SW 1271 (cell line): ENCODE measurements at regions not wholly inside any gene's neighbourhood (a gene's known extent, or its start where the extent isn't known, plus 50 kb on each side); places are given as distances from the start of the nearest gene placed in this dataset.
"Not testable (repeated sequence)": the region's sequence is repeated elsewhere in the genome, so short reads cannot be mapped to it uniquely, and the experiment has no call there.

Source experiments
- DNase-seq, 2 experiments: peaks; one replicate each; lab custom pipeline; 2025; lab: John Stamatoyannopoulos, UW

DNA sequence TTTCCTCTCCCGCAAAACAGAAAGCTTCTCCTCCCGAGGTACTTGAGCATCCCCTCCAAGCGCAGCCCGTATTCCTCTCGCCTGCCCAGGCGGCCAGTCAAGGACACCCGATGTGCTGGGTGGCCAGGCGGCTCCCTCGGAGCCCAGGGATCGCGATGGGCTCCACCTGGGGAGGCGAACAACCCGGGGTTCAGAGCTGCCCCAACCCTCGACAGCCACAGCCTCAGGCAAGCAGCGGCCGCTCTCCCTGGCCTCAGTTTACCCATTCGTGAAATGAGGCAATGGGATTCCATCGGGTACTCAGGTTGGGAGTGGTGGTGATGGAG, 147.4 kb downstream of the CYP26A1 start:
- no peak for DNase-seq

DNA sequence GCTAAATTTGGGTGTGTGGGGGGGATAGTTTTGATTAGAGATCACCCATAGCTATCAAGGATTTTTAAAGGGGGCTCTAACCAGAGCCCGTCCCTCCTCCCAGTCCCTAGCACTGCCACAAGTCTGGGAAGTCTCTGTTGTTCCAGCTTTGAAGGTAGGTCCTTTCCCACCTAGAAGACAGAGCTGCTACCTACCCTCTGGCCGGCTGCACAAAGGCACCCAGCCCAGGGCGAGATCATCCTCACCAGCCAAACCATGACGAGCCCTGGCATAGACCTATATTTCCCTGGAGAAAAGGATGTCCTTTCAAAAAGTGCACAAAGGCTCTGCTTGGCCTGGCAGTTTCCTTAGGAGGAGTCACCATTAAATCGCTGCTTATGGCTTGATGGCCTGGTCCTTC, 147.8 kb downstream of the CYP26A1 start:
- no peak for DNase-seq

DNA sequence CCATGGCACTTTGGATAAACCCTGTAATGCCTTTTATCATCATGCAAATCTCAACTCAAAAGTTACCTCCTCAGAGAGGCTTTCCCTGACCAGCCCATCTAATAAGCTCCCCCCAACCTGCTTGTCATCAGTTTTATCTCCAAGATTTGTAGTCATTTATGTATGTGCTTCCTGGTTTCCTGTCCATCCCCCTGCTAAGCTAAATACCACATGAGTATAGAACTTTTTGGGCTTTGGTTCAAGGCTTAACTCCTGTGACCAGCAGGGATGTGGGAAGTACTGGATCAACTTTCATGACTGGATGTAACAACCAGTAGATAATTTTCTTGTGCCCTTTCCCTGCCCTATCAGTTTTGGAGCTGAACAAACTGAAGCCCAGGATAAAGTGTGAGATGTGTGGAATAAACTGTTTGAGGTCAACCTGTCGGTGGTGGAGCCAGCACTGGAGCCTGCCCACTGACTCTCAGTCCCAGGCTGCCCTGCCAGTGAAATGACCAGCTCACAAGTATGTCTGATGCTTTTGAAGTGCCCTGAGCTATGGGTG, 148.6 kb downstream of the CYP26A1 start:
- no peak for DNase-seq

DNA sequence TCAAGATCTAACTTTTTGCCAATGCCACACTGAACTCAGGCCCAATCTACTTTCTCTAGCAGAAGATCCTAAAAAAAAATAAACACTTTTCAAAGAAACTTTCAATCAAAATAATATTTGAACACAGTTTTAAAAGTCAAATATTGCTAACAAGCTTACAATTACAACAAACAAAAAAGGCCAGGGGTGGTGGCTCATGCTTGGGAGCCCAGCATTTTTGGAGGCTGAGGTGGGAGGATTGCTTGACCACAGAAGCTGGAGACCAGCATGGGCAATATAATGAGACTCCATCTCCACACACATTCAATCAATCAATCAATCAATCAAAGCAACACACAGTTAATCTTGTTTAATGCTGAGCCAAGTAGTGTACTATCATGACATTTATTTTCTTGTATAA, 149.2 kb downstream of the CYP26A1 start:
- DNase-seq: no peak

DNA sequence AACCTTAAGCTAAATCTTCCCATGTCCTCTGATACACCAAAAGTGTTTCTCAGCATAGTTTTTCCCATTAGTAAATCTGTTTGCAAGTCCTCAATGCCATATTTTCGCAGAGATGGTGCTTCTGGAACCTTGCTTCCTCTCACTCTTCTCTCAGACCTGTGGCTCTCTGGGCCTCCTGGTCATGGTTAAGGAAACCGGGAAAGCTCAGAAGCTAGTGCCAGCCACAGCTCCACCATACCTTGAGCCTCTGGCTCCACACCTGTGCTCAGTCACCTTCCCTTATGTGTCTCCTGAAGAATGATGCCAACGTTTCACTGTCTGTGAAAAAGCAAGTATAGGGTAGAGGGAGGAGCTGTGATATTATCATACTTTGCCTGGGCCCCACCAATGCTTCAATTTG, 149.6 kb downstream of the CYP26A1 start:
- no peak for DNase-seq

DNA sequence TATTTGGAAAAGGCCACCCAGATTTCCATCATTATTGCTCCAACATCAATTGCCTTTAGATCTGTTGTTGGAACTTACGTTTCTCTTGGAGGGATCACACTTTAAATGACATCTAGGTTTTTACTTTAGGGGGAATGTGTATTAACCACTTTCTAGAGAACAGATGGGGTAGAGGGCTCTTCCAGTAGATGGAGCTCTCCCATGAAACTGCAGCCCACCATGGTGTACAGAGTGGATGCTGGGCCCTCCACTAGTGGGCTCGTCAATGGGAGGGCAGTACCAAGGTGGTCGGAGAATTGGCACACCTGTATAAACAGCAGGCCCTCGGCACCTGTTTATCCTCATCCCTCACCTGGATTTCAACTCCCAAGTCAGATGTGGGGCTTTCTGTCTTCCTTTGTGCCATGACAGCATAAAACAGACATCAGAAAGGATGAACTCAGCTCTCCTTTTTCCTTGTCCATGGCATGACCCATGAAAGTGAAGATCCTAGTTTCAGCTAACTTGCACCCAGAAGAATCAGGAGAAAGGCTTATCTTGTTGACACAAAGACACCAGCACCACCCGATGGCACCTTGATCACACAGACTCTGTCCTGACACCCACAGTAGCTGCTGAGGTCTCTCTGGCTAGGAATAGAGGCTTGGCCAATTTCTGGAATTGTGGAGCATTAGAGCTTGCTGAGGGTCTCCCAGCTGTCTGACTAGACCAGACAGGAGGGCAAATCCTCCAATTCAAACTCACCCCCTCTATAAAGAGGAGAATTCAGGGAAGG, 150.5 kb downstream of the CYP26A1 start:
- DNase-seq: no peak

DNA sequence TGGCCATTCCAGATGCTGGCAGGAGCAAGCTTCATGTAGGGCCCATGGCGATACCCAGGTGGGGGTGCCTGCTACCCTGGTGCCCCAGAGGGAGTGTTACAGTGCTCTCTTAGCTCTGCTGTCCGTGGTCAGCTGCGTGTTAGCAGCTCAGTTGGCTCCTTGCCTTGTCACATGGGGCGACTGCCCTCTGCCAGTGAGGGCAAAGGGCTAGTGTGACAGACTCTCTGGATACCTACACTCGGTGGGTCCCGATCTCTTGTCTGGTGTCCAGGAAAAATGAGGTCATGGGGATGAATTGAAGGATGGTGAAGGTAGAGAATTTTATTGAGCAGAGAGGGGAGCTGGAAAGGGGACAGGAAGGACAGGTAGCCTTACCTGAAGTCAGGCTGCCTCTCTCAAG, 152.2 kb downstream of the CYP26A1 start:
- no peak for DNase-seq

DNA sequence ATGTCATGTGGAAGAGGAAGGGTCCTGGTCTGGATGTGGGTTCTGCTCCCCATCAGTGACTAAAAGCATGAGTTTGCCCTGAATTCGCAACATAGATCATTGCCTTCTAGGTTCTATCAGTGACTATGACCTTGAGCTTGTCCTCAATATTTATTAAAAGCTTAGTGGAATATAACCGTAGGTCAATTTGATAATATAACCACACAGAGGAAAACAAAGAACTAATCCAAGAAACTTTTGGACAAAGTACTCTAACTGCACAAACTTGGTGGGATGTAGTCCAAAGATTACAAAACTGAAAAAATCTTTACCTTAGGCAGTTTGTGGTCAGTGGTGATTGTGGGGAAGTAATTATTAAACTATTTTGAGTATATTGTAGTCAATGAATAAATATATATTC, 152.9 kb downstream of the CYP26A1 start:
- DNase-seq: no peak

DNA sequence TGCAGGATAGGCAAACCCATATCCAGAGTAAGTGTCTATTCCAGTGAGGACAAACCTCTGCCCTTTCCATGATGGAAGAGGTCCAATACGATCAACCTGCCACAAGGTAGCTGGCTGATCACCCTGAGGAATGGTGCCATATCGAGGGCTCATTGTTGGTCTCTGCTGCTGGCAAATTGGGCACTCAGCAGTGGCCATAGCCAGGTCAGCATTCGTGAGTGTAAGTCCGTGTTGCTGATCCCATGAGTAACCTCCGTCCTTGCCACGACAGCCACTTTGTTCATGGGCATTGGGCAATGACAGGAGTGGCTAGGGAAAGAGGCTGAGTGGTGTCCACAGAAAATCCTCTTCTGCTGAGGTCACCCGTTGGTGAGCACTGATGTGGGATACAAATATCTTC, 156.9 kb downstream of the CYP26A1 start:
- DNase-seq: not testable (repeated sequence)

DNA sequence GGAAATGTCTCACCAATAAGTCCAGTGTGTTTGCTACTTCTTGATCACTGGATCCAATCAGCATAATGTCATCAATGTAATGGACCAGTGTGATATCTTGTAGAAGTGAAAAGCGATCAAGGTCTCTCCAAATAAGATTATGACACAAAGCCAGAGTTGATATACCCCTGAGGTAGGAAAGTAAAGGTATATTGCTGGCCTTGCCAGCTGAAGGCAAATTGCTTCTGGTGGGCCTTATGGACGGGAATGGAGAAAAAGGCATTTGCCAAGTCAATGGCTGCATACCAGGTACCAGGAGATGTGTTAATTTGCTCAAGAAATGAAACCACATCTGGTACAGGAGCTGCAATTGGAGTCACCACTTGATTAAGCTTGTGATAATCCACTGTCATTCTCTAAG, 158.5 kb downstream of the CYP26A1 start:
- DNase-seq: not testable (repeated sequence)

DNA sequence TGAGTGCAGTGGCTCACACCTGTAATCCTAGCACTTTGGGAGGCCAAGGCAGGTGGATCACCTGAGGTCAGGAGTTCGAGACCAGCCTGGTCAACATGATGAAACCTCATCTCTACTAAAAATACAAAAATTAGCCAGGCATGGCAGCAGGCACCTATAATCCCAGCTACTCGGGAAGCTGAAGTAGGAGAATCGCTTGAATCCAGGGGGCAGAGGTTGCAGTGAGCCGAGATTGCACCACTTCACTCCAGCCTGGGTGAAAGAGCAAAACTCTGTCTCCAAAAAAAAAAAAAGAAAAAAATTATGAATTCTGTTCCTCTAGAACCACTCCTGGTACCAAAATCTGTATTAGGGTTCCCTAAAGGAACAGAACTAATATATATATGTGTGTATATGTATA, 161.2 kb downstream of the CYP26A1 start:
- DNase-seq: not testable (repeated sequence)

DNA sequence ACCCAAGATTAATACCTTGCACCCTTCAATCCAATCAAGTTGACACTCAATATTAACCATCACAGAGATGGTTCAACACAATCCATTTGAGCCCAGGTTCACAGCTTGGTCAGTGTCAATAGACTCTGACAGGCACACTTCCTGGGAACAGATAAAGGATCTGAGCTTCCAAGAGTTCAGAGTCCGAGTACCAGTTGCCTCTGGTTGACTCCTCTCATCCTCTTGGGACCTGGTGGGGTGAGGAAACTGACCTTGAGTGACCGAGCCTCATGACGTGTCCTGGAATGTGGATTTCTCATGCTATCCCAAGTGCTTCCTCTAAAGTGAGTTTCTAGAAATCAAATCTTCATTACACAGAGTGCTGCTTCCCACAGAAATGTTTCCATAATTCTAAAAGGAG, 162.0 kb downstream of the CYP26A1 start:
- DNase-seq: no peak

DNA sequence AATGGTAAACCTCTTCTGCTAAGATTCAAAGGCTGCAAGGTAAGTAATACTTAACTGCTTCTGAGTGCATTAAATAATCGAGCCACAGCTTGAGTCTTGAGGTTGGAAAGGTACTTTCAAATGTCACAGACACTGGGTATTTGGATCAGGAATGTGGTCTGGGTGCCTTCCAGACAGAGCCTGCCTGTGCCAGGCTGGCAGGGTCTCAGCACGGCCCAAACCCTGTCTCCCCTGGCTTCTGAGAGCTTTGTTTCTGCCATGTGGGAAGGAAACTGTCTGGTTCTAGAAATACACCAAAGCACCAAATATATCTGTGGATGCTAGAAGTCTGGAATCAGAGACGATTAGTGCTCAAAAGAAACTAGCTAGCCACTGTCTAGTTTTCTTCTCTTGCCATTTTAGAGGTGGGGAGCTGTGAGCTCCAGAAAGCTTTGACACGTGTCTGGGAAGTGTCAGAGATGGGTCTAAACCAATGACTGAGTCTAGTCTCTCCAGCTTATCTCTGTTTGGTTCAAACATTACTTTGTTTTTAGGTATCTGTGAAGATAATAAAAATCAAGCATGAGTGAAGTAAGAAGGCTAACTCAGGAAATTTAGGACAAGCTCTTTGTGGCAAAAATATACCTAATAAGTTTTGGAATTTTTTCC, 162.8 kb downstream of the CYP26A1 start:
- DNase-seq: no peak

DNA sequence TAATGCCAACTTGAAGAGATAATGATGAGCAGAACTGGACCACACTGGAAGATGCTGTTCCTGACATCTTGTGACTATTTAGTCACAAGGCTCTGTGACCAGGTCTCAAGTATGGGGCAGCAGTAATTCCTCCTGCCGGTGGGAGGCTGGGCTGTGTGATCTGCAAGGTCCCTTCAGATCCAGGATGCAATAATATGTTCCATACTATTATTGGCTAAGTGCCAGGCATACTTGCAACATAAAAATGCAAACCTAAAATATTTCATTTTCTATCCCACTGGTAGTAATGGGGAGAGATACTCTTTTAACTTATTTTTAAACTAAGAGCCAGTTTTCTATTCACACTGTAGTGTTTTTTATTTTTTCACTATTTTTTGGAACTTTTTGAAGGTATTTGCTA, 171.5 kb downstream of the CYP26A1 start:
- DNase-seq: no peak

DNA sequence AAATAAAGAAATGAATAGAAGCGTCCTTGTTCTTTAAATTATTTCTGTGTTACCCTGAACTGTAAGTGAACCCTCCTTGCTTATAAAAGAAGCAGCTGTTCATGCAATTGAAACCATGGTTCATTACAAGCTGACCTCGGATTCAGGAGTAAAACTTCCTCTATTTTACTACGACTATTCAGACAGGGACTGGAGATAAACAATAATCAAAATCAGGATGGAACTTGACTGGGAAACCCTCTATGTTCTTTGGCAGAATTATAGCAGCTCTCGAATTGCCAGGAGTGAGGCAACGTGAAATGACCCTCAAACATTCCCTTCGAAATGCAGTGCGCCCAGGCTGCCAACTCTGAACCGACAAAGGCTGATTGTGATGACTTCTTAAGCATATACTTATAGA, 172.1 kb downstream of the CYP26A1 start:
- DNase-seq: no peak

DNA sequence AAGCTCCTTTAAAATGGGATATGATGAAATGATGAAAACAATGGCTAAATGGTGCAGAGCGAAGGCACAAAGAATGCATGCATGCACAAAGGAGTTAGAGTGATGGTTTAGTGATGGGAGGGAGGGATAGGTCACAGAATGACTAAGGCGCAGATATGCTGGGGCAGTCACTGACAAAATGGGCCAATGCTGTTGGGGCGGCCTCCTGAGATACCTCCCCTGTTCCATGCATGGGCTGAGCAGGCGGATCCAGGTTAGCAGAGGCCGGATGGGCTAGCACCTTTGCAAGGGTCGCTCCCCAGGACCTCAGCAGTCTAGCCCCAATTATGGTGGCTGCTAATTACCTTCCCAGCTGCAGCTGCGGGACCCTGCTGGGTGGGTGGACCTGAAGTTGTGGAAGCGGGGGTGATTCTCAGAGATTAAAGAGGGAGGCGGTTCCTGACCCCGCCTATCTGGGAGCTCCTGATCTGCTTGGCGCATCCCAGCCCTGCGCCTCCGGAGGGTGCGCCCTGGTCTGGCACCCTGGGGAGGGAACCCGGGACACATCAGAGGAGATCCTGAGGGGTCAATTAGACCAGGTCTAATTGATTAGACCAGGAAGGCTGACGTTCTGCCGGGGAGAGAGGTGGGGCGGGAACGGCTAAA, 175.0 kb downstream of the CYP26A1 start:
- DNase-seq: no peak

DNA sequence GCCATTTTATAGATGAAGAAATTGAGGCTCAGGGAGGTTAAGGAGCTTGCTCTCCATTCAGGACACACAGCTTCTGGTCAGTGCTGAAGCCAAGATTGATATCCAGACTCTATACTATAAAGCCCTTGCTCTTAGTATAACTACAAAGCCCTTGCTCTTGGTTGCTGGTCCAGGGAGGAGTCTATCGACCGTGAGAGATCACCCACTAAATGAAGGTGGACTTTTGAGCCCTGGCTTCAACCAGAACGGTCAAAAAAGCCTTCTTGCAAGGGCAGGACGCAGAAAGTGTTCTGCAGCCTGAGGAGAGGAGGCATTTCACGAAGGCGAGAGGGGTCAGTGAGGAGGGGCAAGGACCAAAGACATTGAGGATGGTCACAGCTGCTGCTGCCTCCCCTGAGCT, 176.3 kb downstream of the CYP26A1 start:
- no peak for DNase-seq

DNA sequence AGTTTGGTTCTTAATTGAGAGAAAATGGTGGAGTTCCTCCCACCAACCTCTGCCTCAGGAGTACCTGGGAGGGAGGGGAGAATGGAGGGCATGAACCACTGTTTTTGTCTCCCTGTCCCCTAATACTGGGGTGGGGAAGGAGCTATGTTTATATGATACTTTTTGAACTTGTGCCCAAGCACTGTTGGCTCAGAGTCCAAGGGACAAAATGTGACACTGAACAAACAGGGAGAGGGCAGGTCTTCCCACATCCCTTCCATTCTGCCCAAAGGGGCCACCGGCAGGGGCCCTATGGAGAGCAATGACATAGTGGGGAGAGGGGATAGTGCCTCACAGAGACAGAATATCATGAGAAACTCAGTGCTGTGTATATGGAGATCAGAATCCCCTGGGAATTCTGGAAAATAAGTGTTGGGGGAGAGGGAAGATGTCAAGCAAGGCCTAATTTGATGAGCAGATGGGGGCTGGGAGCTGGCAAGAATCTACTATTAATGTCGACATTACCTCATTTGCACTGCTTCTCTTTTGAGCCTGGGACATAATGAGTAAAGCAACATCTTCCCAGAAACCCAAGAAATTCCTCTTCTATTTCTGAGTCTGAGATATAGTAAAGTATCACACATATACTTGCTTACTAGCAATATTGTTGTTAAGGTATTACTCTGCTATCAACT, 180.6 kb downstream of the CYP26A1 start:
- DNase-seq: no peak

DNA sequence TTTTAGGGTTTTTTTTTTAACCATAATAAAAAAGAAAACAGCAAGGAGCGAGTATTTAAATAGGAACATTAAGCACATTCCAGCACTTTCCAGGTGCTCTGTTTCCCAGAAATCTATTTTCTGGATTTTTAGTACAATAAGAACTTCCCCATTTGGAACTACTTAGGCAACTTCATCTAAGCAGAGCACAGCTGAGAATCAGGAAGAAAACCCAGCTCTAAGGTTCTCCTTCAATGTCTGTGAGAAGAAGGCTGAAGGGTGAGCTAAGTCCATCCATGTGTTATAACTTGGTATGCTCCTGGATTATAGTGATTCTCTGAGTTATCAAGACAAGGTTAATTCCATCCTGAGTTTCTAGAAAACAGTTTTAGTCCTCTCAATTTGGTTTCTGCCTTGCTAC, 181.9 kb downstream of the CYP26A1 start:
- DNase-seq: no peak
